GM18867 (cell line): ENCODE measurements at regions not wholly inside any gene's neighbourhood (a gene's known extent, or its start where the extent isn't known, plus 50 kb on each side); places are given as distances from the start of the nearest gene placed in this dataset.

Experiments
- ATAC-seq: cut with Tn5 transposase; IDR thresholded peaks from one replicate; pipeline ENCODE4 v1.9.1; 2021; ENCODE audit warnings: mild to moderate bottlenecking, moderate library complexity; ENCODE audit not compliant: unreplicated experiment

GRCh38 chr6:223763-224162 is 68.5 kb upstream of the DUSP22 start:
- no peak for ATAC-seq

DNA sequence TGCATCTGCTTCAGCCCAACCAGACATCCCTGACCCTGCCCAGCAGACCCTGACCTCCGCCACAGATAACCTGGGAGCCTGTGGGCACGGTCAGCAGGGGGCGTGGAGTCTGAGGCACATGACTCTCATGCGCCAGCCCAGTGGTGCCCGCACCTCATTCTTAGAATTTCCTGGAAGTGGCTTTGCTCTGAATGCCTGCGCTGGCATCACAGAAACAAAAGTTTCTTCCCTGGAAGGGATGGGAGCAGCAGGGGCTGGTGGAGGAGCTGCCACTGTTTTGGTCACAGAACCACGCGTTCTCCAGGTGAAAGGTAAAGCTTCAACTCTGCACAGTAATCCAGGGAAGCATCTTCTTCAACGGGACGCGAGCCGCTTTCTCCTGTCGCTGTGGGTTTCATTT is 67.9 kb upstream of the DUSP22 start:
- no peak for ATAC-seq

DNA sequence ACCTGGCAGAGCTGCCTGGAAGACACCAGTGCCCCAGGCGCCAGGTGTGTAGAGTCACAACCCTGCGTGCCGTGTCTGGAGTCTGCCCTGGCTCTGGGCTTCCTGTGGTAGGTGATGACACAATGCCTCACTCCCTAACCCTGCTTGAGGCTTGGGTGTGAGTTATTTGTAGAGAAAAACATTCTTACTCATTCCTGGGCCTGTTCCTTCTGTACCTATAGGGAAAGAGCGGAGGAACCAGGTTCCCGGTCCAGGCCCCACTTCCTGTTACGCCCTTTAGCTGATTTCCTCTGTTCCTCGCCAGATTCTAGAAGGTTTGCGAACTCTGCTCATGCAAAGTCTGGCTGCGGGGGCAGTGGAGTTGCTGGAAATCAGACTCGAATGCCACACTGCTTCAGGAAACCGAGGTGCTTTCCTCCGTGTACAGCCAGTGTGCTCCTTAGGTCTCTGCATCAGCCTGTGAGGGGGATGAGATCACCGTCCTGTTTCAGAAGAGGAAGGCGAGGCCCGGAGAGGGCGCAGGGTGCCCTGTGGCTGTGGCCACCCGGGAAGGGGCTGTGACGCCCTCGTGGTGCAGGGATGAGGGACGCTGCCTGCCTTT is 67.1 kb upstream of the DUSP22 start:
- no peak for ATAC-seq

GRCh38 chr6:225907-226306 is 66.4 kb upstream of the DUSP22 start:
- no peak for ATAC-seq

GRCh38 chr6:226516-227073 is 65.7 kb upstream of the DUSP22 start:
- ATAC-seq = peak; percentile 23

DNA sequence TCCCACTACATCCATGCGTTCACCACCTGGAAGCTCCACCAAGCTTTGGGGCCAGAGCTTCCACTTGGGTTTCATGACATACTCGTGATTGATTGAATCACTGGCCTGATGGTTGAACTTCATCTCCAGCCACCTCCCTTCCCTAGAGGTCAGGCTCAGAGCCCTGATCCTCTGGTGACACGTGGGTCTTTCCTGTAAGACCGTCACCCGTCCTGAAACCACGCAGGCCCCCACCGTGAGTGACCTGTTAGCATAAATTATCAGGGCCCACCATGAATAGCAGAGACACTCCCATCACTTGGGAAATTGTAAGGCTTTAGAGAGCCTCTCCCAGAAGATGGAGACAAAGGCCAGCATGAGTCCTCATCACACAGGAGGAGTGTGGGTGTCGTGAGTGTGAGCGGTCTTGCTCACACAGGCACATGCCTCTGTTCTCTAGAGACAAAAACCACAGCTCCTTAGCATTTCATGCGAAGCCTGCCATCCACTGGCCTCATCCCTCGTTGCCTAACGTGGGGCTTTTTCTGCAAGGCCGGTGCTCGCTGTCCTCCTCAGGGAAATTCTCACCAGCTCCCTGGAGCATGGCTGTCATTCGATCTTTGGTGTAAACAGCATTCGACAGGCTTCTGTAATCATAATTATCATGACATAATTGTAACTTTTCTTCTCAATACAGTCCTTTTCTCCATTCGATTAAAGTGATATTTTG is 65.1 kb upstream of the DUSP22 start:
- peak; percentile 30 for ATAC-seq

DNA sequence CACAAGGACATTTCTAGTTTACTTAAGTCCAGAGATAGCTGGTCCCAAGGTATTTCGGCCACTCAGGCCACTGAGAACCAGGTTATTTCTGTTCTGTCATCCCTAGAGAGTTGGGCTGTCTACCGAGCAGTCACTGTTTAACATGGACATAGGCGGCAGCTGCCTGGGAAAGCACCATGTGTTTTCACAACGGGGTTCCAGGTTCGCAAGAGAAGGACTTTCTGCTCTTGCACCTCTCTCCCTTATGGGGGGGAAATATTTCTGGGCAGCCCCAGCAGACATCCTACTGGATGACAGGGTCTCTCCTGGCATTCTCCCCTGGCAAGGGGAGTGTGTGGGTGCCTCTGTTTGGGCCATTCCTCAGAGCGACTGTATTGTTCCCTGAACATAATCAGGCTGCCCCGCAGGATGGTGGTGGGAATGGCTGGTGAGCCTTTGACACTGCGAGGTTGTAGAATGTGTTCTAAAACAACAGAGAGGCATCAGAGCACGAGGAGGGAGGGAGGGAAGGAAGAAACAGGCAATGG is 64.4 kb upstream of the DUSP22 start:
- ATAC-seq = no peak

GRCh38 chr6:228881-229651 is 63.2 kb upstream of the DUSP22 start:
- ATAC-seq = peak; percentile 34

DNA sequence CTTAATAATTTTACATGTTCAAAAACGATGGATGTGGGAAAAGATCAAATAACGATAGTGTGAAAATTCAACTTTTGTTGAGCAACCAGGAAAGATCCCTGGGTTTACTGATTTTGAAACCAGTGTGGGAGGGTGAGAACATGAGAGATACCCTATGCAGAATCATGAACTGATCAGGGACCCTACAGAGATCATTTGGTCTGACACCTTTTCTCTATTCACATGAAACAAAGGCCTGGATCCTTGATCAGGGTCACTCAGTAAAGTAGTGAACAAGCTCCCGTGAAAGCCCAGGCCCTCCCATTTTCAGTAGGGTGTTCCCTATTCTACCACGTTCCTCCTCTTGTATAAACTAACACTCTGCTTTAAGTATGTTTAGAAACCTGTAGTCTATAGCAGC is 60.5 kb upstream of the DUSP22 start:
- ATAC-seq = no peak

DNA sequence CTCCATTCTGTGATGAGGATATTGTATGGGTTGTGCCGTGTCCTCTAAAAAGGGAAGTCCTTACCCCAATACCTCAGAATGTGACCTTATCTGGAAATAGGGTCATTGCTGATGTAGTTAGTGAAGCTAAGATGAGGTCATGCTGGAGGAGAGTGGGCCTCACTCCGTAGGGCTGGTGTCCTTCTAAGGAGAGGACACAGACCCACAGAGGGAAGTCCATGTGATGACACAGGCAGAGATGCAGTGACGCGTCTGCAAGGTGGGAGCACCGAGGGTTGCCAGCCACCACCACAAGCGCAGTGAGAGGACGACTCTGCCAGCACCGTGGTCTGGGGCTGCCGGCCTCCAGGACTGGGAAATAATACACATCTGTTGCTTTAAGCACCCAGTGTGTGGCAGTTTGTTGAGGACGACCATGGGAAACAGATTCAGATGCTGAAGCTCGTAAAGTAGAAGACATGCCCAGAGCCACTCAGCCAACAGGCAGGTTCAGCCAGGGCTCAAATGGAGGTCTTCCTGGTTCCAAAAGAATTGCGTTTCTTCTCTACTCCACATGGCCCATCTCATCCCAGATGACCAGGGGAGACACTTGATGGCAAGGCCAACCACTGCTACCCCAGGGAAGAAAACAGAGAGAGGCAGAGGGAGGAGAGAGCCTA is 59.2 kb upstream of the DUSP22 start:
- no peak for ATAC-seq

GRCh38 chr6:234706-235372 is 57.4 kb upstream of the DUSP22 start:
- no peak for ATAC-seq

DNA sequence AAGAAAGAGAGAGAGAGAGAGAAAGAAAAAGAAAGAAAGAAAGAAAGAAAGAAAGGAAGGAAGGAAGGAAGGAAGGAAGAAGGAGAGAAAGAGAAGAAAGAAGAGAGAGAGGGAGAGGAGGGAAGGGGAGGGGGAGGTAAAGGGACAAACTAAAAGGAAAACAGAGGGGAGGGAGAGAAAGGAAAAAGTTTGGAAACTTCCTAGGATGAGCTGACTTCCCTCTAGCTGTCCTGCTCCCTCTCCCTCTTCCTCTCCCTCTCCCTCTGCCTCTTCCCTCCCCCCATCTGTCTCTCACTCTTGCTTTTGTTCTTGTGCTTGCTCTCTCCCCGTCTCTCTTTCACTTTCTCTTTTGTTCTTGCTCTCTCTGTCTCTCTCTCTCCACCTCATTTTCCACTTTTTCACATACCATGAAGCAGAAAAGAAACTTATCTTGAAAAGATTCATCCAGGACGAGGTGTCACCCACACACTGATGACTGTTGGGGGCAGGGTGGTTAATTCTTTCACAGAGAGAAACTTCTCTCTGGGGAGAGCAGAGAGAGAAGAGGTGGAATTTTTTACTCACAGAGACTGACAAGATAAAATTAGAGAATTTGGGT is 56.4 kb upstream of the DUSP22 start:
- peak; percentile 63 for ATAC-seq

GRCh38 chr6:236519-236918 is 55.8 kb upstream of the DUSP22 start:
- ATAC-seq = no peak

GRCh38 chr6:240151-240550 is 52.1 kb upstream of the DUSP22 start:
- ATAC-seq = no peak

DNA sequence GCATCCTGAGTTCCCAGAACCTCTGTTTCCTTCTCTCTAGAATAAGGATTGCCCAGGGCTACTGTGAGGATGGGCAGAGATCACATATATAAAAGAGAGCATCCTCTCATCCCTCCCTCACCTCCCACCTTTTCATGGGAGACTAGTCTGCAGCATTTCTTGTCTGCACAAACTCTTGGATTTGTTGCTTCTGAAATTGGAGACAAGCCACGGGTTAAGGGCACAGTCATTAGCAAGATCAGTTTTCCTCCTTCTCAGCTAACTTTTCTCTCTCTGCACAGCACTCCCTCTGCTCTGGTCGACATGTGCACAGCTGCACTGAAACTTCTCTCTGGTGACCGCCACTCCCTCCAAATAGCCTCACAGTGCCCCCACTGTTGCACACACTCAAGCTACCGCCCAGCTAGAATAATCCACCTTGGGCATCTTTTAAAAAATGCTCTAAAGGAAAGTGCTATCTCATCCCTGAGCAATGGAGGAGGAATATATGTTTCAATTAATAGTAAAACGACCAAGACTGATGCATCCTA is 50.9 kb upstream of the DUSP22 start:
- no peak for ATAC-seq
